HepG2 (cell line): ENCODE measurements at regions not wholly inside any gene's neighbourhood (a gene's known extent, or its start where the extent isn't known, plus 50 kb on each side); places are given as distances from the start of the nearest gene placed in this dataset.

ENCODE experiments used
- ATAC-seq: fragments of 200-7000 bp; cut with Tn5 transposase; 3 replicates; pipeline ENCODE4 v1.9.1; 2020; ENCODE audit warnings: mild to moderate bottlenecking, moderate library complexity
- BruUV-seq: library from RNA; stranded (reverse); fragments of 400-500 nt; replicated peaks from 2 replicates; lab custom pipeline; 2021; lab: Mats Ljungman, UMichigan
- CTCF ChIA-PET: fragments of 300-600 bp; formaldehyde crosslinking; extraction: SDS; loops from one replicate; lab custom pipeline; 2021; ENCODE audit warnings: low total read pairs, inconsistent platforms, low intra/inter-chr PET ratio; lab: Yijun Ruan, JAX
- POLR2A ChIA-PET: fragments of 350-600 bp; sonication (Branson Sonifier 250); formaldehyde crosslinking; loops from one replicate; lab custom pipeline; 2020; ENCODE audit warnings: antibody characterized with exemption, inconsistent platforms; lab: Yijun Ruan, JAX
- DNase-seq: peaks from one replicate; pipeline ENCODE4 v3.0.0-alpha.2; 2015; ENCODE audit warnings: low spot score
- FAIRE-seq: peaks from 3 replicates; lab custom pipeline; 2011; peaks lifted over from hg19 to GRCh38; lab: Jason Lieb, UNC
- H2AFZ ChIP-seq: one replicate; pipeline ENCODE4 v1.6.1; 2011; ENCODE audit warnings: low read length, inconsistent platforms
- H3K27ac ChIP-seq: fragments of 300-600 bp; 3 replicates; pipeline ENCODE4 v1.8.0; 2011; ENCODE audit warnings: mixed run types, mild to moderate bottlenecking, mixed read lengths, low read length, inconsistent platforms; ENCODE audit not compliant: insufficient read depth; ENCODE audit errors: extremely low read length
- H3K27me3 ChIP-seq, 2 experiments: fragments of 200-600 bp in 1 of 2; 2 replicates in 1 of 2; 3 replicates in 1 of 2; pipeline versions ENCODE4 v1.6.0 to v1.8.0; 2011; ENCODE audit warnings: low read length in 2 of 2, mild to moderate bottlenecking in 2 of 2, moderate library complexity in 2 of 2, inconsistent platforms in 1 of 2; ENCODE audit not compliant: insufficient read depth in 2 of 2, control insufficient read depth in 1 of 2
- H3K36me3 ChIP-seq, 2 experiments: fragments of 200-600 bp in 1 of 2; replicated peaks in 1 of 2; 2 replicates in 1 of 2; 3 replicates in 1 of 2; pipeline versions ENCODE4 v1.5.1 to v1.8.0; 2011; ENCODE audit warnings: low read length in 2 of 2, inconsistent platforms in 1 of 2; ENCODE audit not compliant: insufficient read depth in 2 of 2, control insufficient read depth in 1 of 2
- H3K4me1 ChIP-seq: 2 replicates; pipeline ENCODE4 v1.5.1; 2012; ENCODE audit warnings: low read length, inconsistent platforms; ENCODE audit not compliant: insufficient read depth
- H3K4me2 ChIP-seq: 2 replicates; pipeline ENCODE4 v1.6.0; 2011; ENCODE audit warnings: low read depth, low read length, inconsistent platforms
- H3K4me3 ChIP-seq, 3 experiments: fragments of 200-600 bp in 1 of 3; sonication (generic), shearing (Covaris generic) in 1 of 3; replicated peaks in 1 of 3; 2 replicates each; pipeline ENCODE4 v1.5.1; 2011 to 2016; ENCODE audit warnings: low read length in 3 of 3, inconsistent platforms in 2 of 3, low read depth in 2 of 3, mild to moderate bottlenecking in 2 of 3, control low read depth in 1 of 3, mixed read lengths in 1 of 3; ENCODE audit not compliant: insufficient read depth in 1 of 3
- H3K79me2 ChIP-seq: one replicate; pipeline ENCODE4 v1.6.1; 2011; ENCODE audit warnings: low read length, inconsistent platforms; ENCODE audit not compliant: insufficient read depth
- H3K9ac ChIP-seq: 2 replicates; pipeline ENCODE4 v1.6.0; 2011; ENCODE audit warnings: mild to moderate bottlenecking, low read depth, low read length, inconsistent platforms; ENCODE audit not compliant: insufficient read depth
- H3K9me3 ChIP-seq: 2 replicates; pipeline ENCODE4 v1.5.1; 2012; ENCODE audit warnings: mild to moderate bottlenecking, low read length
- H4K20me1 ChIP-seq: 2 replicates; pipeline ENCODE4 v1.6.0; 2011; ENCODE audit warnings: inconsistent platforms, mild to moderate bottlenecking, low read length, moderate library complexity; ENCODE audit not compliant: insufficient read depth
- BATF2 ChIP-seq: sonication (generic); formaldehyde crosslinking; IDR thresholded peaks from 2 replicates; pipeline ENCODE4 v1.8.0; 2022; ENCODE audit warnings: mild to moderate bottlenecking, missing genetic modification reagents, moderate library complexity
- CREB3 ChIP-seq: sonication (generic); formaldehyde crosslinking; IDR thresholded peaks from 2 replicates; pipeline ENCODE4 v1.5.0; 2020; ENCODE audit warnings: missing genetic modification reagents
- HMGXB3 ChIP-seq: sonication (generic); formaldehyde crosslinking; IDR thresholded peaks from 2 replicates; pipeline ENCODE4 v1.4.0; 2020; ENCODE audit warnings: missing genetic modification reagents, borderline replicate concordance
- JARID2 ChIP-seq: sonication (generic); formaldehyde crosslinking; IDR thresholded peaks from 2 replicates; pipeline ENCODE4 v1.8.1; 2023; ENCODE audit warnings: missing genetic modification reagents, inconsistent platforms; ENCODE audit not compliant: insufficient replicate concordance
- KLF16 ChIP-seq, 2 experiments: sonication (generic) in 1 of 2; formaldehyde crosslinking in 1 of 2; IDR thresholded peaks; 2 replicates each; pipeline versions ENCODE4 v1.6.1 to v1.8.0; 2016 to 2023; ENCODE audit warnings: missing genetic modification reagents in 2 of 2, missing compliant biosample characterization in 1 of 2
- RBFOX2 ChIP-seq: fragments of 200-400 bp; formaldehyde crosslinking; IDR thresholded peaks from 2 replicates; pipeline ENCODE4 v1.6.1; 2017; ENCODE audit warnings: low read depth, mild to moderate bottlenecking, low read length
- TCF7 ChIP-seq: sonication (generic); IDR thresholded peaks from 2 replicates; pipeline ENCODE4 v1.6.1; 2016; ENCODE audit warnings: antibody characterized with exemption, low read depth
- ZBTB38 ChIP-seq: sonication (generic); formaldehyde crosslinking; IDR thresholded peaks from 2 replicates; pipeline ENCODE4 v1.5.1; 2020; ENCODE audit warnings: mild to moderate bottlenecking, missing genetic modification reagents
- ZNF160 ChIP-seq: sonication (generic); formaldehyde crosslinking; IDR thresholded peaks from 2 replicates; pipeline ENCODE4 v1.8.0; 2022; ENCODE audit warnings: mild to moderate bottlenecking, inconsistent platforms, missing genetic modification reagents
- ZNF670 ChIP-seq: sonication (generic); formaldehyde crosslinking; IDR thresholded peaks from 2 replicates; pipeline ENCODE4 v1.8.0; 2022; ENCODE audit warnings: mild to moderate bottlenecking, missing genetic modification reagents, borderline replicate concordance
- WGBS: methylation state at CpG from one replicate; pipeline ENCODE4 v1.1.6; 2017; ENCODE audit warnings: low lambda C conversion rate; 5-methylcytosine and 5-hydroxymethylcytosine counted together
- in situ Hi-C: cut with HindIII; loops from 2 replicates; pipeline ENCODE4 v1.10.0; 2017; ENCODE audit warnings: low pct_unique_long_range_greater_than_20kb; ENCODE audit not compliant: extremely low pct_ligation_motif_present
- intact Hi-C: fragments of 100-400 bp; cut with micrococcal nuclease; formaldehyde crosslinking; loops from one replicate; pipeline ENCODE4 v1.10.0; 2022; ENCODE audit not compliant: unreplicated experiment

- no peak for TF ChIP-seq CREB3 (CRISPR knock-in tag)
Observed at GRCh38 chr7:19381321-19381720, 236.1 kb upstream of the FERD3L start (continued).

- Histone ChIP-seq H3K4me3 (no peak overlapping the region), H3K4me1 (no peaks in the 10 kb centered on the region), H3K4me2 (no peak overlapping the region), H2AFZ (no peak overlapping the region), H3K9me3 (no peaks in the 10 kb centered on the region), H3K9ac (no peak overlapping the region), H4K20me1 (no peaks in the 10 kb centered on the region), H3K79me2 (no peaks in the 10 kb centered on the region), H3K36me3 (no peaks in the 10 kb centered on the region), H3K27me3 (no peaks in the 10 kb centered on the region), H3K27ac (no peak overlapping the region)
- 1% methylated on average over 2 of the region's 2 CpGs for WGBS
- no TSS peak for BruUV-seq
- TF ChIP-seq RBFOX2 (no peak), TCF7 (no peak), ZBTB38 (CRISPR knock-in tag) (no peak), JARID2 (no peak), KLF16 (CRISPR knock-in tag; IDR thresholded peaks at IDR 0.05) (no peak), ZNF670 (no peak), ZNF160 (no peak), BATF2 (CRISPR knock-in tag) (no peak), HMGXB3 (CRISPR knock-in tag) (no peak)
- ChIA-PET CTCF (no interaction called here), POLR2A (no interaction called here)
- in situ Hi-C loops, result no loop called here
- ATAC-seq, result no peak
- FAIRE-seq, result no peak
- no peak for DNase-seq
- intact Hi-C loops, result no loop called here
Observed at GRCh38 chr7:19378345-19378714, 233.1 kb upstream of the FERD3L start.
